ENCODE measurements at regions not wholly inside any gene's neighbourhood (a gene's known extent, or its start where the extent isn't known, plus 50 kb on each side); places are given as distances from the start of the nearest gene placed in this dataset.

DNA sequence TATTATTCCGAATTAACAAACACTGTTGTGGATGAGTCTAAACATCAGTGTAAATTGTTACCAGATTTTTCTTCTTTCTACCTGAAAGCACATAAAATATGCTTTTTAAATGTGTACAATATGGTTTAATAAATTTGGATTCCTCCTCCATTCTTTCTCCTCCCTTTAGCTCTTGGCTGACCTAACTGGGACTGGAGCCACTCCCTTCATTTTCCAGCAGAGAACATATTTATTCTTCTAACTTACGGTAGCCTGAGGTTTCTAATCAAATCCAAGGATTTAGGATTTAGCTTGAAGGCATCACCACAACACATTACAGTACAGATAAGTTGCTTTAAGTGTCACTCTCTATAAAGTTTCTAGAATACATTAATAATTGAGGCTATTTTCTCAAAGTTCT, 88.2 kb upstream of the SEMA3C start:
- no peak overlapping the region for H2AFZ ChIP-seq (ENCODE audit: low read length)
- DNase-seq (ENCODE audit: low spot score) (no peak), FAIRE-seq (no peak), ATAC-seq (no peak)
- TF ChIP-seq KDM1A (CRISPR knock-in tag; IDR thresholded peaks at IDR 0.05) (no peak), ZFP1 (CRISPR knock-in tag; IDR thresholded peaks at IDR 0.05) (no peak), STAG1 (CRISPR knock-in tag; IDR thresholded peaks at IDR 0.05) (no peak)
- TF ChIP-seq, protein P1, sequence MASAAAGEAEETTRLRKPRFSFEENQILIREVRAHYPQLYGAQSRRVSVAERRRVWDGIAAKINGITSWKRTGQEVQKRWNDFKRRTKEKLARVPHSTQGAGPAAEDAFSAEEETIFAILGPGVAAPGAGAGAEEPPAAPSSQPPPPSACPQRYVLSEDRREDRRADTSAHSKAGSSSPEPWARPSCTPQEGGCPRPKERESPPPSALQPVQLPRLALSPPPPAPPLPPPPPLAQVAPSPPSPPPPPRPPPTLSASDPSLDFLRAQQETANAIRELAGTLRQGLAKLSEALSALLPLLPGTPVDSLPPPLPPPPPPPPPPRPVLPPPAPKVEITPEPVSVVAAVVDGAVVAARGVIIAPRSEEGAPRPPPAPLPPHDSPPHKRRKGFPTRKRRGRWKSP (CRISPR knock-in tag; IDR thresholded peaks at IDR 0.05) = no peak
- H4K20me1 ChIP-seq (ENCODE audit: insufficient read depth, low read length) = no peaks in the 10 kb centered on the region
- no peaks in the 10 kb centered on the region for H3K27me3 ChIP-seq (ENCODE audit: control insufficient read depth in 1 of 2, insufficient read depth in 2 of 2, low read length in 2 of 2)
- no peaks in the 10 kb centered on the region for H3K79me2 ChIP-seq (ENCODE audit: insufficient read depth, low read length)
- 6% methylated on average over 2 of the region's 2 CpGs for WGBS (ENCODE audit: low lambda C conversion rate)
- CTCF ChIA-PET (ENCODE audit: low intra/inter-chr PET ratio, low total read pairs) = no interaction called here
- no peaks in the 10 kb centered on the region for H3K4me1 ChIP-seq (ENCODE audit: insufficient read depth, low read length)
- H3K9me3 ChIP-seq (ENCODE audit: low read length) = no peaks in the 10 kb centered on the region; the same call in 1 of the 2 replicates
- no peaks in the 10 kb centered on the region for H3K36me3 ChIP-seq (replicated peaks in 1 of 2; ENCODE audit: control insufficient read depth in 1 of 2, insufficient read depth in 2 of 2, low read length in 2 of 2)
- no peak overlapping the region for H3K9ac ChIP-seq (ENCODE audit: insufficient read depth, low read depth, low read length)
- H3K27ac ChIP-seq (ENCODE audit: extremely low read length, insufficient read depth, low read length) = no peak overlapping the region
- H3K4me3 ChIP-seq (replicated peaks in 1 of 3; ENCODE audit: insufficient read depth in 1 of 3, low read depth in 2 of 3, low read length in 3 of 3) = no peak overlapping the region
- in situ Hi-C loops (cut with HindIII; ENCODE audit: extremely low pct_ligation_motif_present, low pct_unique_long_range_greater_than_20kb) = no loop called here
- no peak overlapping the region for H3K4me2 ChIP-seq (ENCODE audit: low read depth, low read length)
- intact Hi-C loops (cut with micrococcal nuclease; ENCODE audit: unreplicated experiment) = no loop called here
- POLR2A ChIA-PET = no interaction called here
- BruUV-seq (replicated peaks) = no TSS peak

DNA sequence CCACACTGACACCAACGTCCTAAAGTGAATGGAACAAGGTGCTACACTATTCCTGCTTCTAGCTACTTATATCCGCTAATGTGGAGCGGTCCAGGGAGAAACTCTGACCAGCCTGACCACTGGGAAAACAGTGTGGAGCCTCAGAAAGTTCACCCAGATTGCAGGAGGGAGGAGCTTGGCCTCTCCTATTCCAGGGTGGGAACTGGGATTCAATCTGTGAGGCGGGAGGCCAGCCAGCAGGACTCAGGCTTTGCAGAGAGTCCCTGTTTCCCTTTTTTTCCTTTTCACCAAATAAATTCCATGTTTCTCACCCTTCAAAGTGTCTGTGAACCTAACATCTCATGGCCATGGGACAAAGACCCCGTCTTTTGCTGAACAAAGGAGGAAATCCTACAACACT, 86.4 kb upstream of the SEMA3C start:
- TF ChIP-seq, protein P2, sequence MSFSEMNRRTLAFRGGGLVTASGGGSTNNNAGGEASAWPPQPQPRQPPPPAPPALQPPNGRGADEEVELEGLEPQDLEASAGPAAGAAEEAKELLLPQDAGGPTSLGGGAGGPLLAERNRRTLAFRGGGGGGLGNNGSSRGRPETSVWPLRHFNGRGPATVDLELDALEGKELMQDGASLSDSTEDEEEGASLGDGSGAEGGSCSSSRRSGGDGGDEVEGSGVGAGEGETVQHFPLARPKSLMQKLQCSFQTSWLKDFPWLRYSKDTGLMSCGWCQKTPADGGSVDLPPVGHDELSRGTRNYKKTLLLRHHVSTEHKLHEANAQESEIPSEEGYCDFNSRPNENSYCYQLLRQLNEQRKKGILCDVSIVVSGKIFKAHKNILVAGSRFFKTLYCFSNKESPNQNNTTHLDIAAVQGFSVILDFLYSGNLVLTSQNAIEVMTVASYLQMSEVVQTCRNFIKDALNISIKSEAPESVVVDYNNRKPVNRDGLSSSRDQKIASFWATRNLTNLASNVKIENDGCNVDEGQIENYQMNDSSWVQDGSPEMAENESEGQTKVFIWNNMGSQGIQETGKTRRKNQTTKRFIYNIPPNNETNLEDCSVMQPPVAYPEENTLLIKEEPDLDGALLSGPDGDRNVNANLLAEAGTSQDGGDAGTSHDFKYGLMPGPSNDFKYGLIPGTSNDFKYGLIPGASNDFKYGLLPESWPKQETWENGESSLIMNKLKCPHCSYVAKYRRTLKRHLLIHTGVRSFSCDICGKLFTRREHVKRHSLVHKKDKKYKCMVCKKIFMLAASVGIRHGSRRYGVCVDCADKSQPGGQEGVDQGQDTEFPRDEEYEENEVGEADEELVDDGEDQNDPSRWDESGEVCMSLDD (CRISPR knock-in tag; IDR thresholded peaks at IDR 0.05; ENCODE audit: borderline replicate concordance) = no peak
- TF ChIP-seq EZH2 (conservative IDR thresholded peaks at IDR 0.05; ENCODE audit: low read depth, low read length) (no peak), MTA3 (CRISPR knock-in tag; IDR thresholded peaks at IDR 0.05) (no peak), ZNF781 (CRISPR knock-in tag; IDR thresholded peaks at IDR 0.05; ENCODE audit: borderline replicate concordance, not compliant biosample characterization) (no peak), SALL2 (CRISPR knock-in tag; IDR thresholded peaks at IDR 0.05) (no peak), ZNF589 (CRISPR knock-in tag; conservative IDR thresholded peaks at IDR 0.05) (no peak), KAT8 (CRISPR knock-in tag; IDR thresholded peaks at IDR 0.05) (no peak)
- TF ChIP-seq, protein P3, sequence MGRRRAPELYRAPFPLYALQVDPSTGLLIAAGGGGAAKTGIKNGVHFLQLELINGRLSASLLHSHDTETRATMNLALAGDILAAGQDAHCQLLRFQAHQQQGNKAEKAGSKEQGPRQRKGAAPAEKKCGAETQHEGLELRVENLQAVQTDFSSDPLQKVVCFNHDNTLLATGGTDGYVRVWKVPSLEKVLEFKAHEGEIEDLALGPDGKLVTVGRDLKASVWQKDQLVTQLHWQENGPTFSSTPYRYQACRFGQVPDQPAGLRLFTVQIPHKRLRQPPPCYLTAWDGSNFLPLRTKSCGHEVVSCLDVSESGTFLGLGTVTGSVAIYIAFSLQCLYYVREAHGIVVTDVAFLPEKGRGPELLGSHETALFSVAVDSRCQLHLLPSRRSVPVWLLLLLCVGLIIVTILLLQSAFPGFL (CRISPR knock-in tag; IDR thresholded peaks at IDR 0.05) = no peak
- FAIRE-seq = no peak
- Histone ChIP-seq H3K27me3 (ENCODE audit: control insufficient read depth in 1 of 2, insufficient read depth in 2 of 2, low read length in 2 of 2) (no peaks in the 10 kb centered on the region), H2AFZ (ENCODE audit: low read length) (no peak overlapping the region), H4K20me1 (ENCODE audit: insufficient read depth, low read length) (no peaks in the 10 kb centered on the region), H3K4me3 (replicated peaks in 1 of 3; ENCODE audit: insufficient read depth in 1 of 3, low read depth in 2 of 3, low read length in 3 of 3) (no peak overlapping the region), H3K9me3 (ENCODE audit: low read length) (no peaks in the 10 kb centered on the region), H3K27ac (ENCODE audit: extremely low read length, insufficient read depth, low read length) (no peak overlapping the region), H3K79me2 (ENCODE audit: insufficient read depth, low read length) (no peaks in the 10 kb centered on the region), H3K4me2 (ENCODE audit: low read depth, low read length) (no peak overlapping the region), H3K36me3 (replicated peaks in 1 of 2; ENCODE audit: control insufficient read depth in 1 of 2, insufficient read depth in 2 of 2, low read length in 2 of 2) (no peaks in the 10 kb centered on the region), H3K4me1 (ENCODE audit: insufficient read depth, low read length) (no peaks in the 10 kb centered on the region), H3K9ac (ENCODE audit: insufficient read depth, low read depth, low read length) (no peak overlapping the region)
- in situ Hi-C loops (cut with HindIII; ENCODE audit: extremely low pct_ligation_motif_present, low pct_unique_long_range_greater_than_20kb) = no loop called here
- ChIA-PET POLR2A (no interaction called here), CTCF (ENCODE audit: low intra/inter-chr PET ratio, low total read pairs) (no interaction called here)
- BruUV-seq (replicated peaks) = no TSS peak
- intact Hi-C loops (cut with micrococcal nuclease; ENCODE audit: unreplicated experiment) = no loop called here
- whole genome bisulfite sequencing (ENCODE audit: low lambda C conversion rate) = 23% methylated on average over 5 of the region's 5 CpGs
- DNase-seq (ENCODE audit: low spot score) = no peak
- ATAC-seq = no peak

All from HepG2 (cell line).